Gastroesophageal sphincter (tissue), 3 donors: ENCODE measurements at regions not wholly inside any gene's neighbourhood (a gene's known extent, or its start where the extent isn't known, plus 50 kb on each side); places are given as distances from the start of the nearest gene placed in this dataset.

ENCODE experiments used
- CTCF ChIP-seq, 4 experiments: fragments of 200-600 bp in 2 of 4; fragments of 450-650 bp in 2 of 4; sonication (generic) in 1 of 4; IDR thresholded peaks; one replicate each; pipeline ENCODE4 v1.5.1; 2017 to 2019; ENCODE audit warnings: antibody characterized with exemption in 4 of 4, mild to moderate bottlenecking in 2 of 4, moderate library complexity in 2 of 4
- EP300 ChIP-seq: sonication (generic); formaldehyde crosslinking; IDR thresholded peaks from one replicate; pipeline ENCODE4 v1.6.1; 2017; ENCODE audit warnings: antibody characterized with exemption, mild to moderate bottlenecking

- TF ChIP-seq CTCF (IDR thresholded peaks at IDR 0.05): no peak
- TF ChIP-seq EP300: no peak
These were observed 426.2 kb downstream of the BMP2 start for GRCh38 chr20:7193681-7194080.
